Panc1 (cell line): ENCODE measurements at regions not wholly inside any gene's neighbourhood (a gene's known extent, or its start where the extent isn't known, plus 50 kb on each side); places are given as distances from the start of the nearest gene placed in this dataset.
A peak's percentile ranks its signal among the peaks of the same experiment; 100 is the strongest.
"Not testable (repeated sequence)": the region's sequence is repeated elsewhere in the genome, so short reads cannot be mapped to it uniquely, and the experiment has no call there.

Source experiments
- ATAC-seq: fragments of 200-7000 bp; cut with Tn5 transposase; 2 replicates; pipeline ENCODE4 v1.9.1; 2020; ENCODE audit warnings: mild to moderate bottlenecking, moderate library complexity
- BruUV-seq: library from RNA; stranded (reverse); fragments of 400-500 nt; replicated peaks from 2 replicates; lab custom pipeline; 2021; lab: Mats Ljungman, UMichigan
- CTCF ChIA-PET: fragments of 300-600 bp; sonication (Branson Sonifier 250); formaldehyde crosslinking; loops from one replicate; lab custom pipeline; 2022; ENCODE audit warnings: antibody characterized with exemption; lab: Charles Lee
- POLR2A ChIA-PET: fragments of 300-600 bp; sonication (Branson Sonifier 250); formaldehyde crosslinking; loops from one replicate; lab custom pipeline; 2022; ENCODE audit warnings: antibody characterized with exemption; lab: Charles Lee
- DNase-seq: peaks from one replicate; pipeline ENCODE4 v3.0.0-alpha.2; 2010; ENCODE audit warnings: low read depth, low spot score
- H3K27ac ChIP-seq: 2 replicates; pipeline ENCODE4 v1.5.1; 2011; ENCODE audit warnings: mild to moderate bottlenecking, low read length, inconsistent platforms
- H3K27me3 ChIP-seq: fragments of 200-500 bp; sonication (Bioruptor generic); 2 replicates; pipeline ENCODE4 v1.6.0; 2014; ENCODE audit warnings: low read length, inconsistent platforms; ENCODE audit not compliant: control insufficient read depth, insufficient read depth
- H3K36me3 ChIP-seq: fragments of 200-500 bp; sonication (Bioruptor generic); 2 replicates; pipeline ENCODE4 v1.5.1; 2014; ENCODE audit warnings: inconsistent platforms, mild to moderate bottlenecking, low read length, moderate library complexity; ENCODE audit not compliant: control insufficient read depth, insufficient read depth
- H3K4me1 ChIP-seq: 2 replicates; pipeline ENCODE4 v1.5.1; 2011; ENCODE audit warnings: inconsistent platforms, mild to moderate bottlenecking, low read length, moderate library complexity; ENCODE audit not compliant: control insufficient read depth, insufficient read depth
- H3K4me3 ChIP-seq, 2 experiments: 2 replicates each; pipeline ENCODE4 v1.5.1; 2011 to 2012; ENCODE audit warnings: low read depth in 2 of 2, low read length in 2 of 2, mild to moderate bottlenecking in 2 of 2, inconsistent platforms in 1 of 2, moderate library complexity in 1 of 2
- H3K9me3 ChIP-seq: fragments of 200-500 bp; sonication (Bioruptor generic); 2 replicates; pipeline ENCODE4 v1.5.1; 2014; ENCODE audit warnings: low read depth, mild to moderate bottlenecking, inconsistent platforms, low read length, moderate library complexity; ENCODE audit not compliant: control insufficient read depth, insufficient read depth
- POLR2AphosphoS5 ChIP-seq: IDR thresholded peaks from 2 replicates; pipeline ENCODE4 v1.6.1; 2012; ENCODE audit warnings: mild to moderate bottlenecking, low read depth, low read length, moderate library complexity
- SIN3A ChIP-seq: IDR thresholded peaks from 2 replicates; pipeline ENCODE4 v1.6.1; 2012; ENCODE audit warnings: low read depth, mild to moderate bottlenecking, low read length, moderate library complexity, borderline replicate concordance; ENCODE audit not compliant: insufficient read depth
- TCF7L2 ChIP-seq: IDR thresholded peaks from 2 replicates; pipeline ENCODE4 v1.6.1; 2011; ENCODE audit warnings: mild to moderate bottlenecking, low read depth, low read length, inconsistent platforms
- in situ Hi-C: cut with HindIII; loops from 2 replicates; pipeline ENCODE4 v1.10.0; 2016; ENCODE audit warnings: low sequenced_read_pairs, low pct_unique_long_range_greater_than_20kb
- intact Hi-C: fragments of 100-400 bp; cut with micrococcal nuclease; formaldehyde crosslinking; loops from one replicate; pipeline ENCODE4 v1.10.0; 2022; ENCODE audit not compliant: unreplicated experiment
- TF ChIP-seq, protein P1 (sequence below): fragments of 450-650 bp; IDR thresholded peaks from 2 replicates; pipeline ENCODE4 v1.5.1; 2017; ENCODE audit warnings: mild to moderate bottlenecking
- TF ChIP-seq, protein P2 (sequence below), 2 experiments: IDR thresholded peaks; 2 replicates each; pipeline ENCODE4 v1.6.1; 2011 to 2012; ENCODE audit warnings: low read depth in 2 of 2, control low read depth in 1 of 2, low read length in 1 of 2, mild to moderate bottlenecking in 1 of 2, moderate library complexity in 1 of 2; ENCODE audit not compliant: insufficient read depth in 1 of 2

DNA sequence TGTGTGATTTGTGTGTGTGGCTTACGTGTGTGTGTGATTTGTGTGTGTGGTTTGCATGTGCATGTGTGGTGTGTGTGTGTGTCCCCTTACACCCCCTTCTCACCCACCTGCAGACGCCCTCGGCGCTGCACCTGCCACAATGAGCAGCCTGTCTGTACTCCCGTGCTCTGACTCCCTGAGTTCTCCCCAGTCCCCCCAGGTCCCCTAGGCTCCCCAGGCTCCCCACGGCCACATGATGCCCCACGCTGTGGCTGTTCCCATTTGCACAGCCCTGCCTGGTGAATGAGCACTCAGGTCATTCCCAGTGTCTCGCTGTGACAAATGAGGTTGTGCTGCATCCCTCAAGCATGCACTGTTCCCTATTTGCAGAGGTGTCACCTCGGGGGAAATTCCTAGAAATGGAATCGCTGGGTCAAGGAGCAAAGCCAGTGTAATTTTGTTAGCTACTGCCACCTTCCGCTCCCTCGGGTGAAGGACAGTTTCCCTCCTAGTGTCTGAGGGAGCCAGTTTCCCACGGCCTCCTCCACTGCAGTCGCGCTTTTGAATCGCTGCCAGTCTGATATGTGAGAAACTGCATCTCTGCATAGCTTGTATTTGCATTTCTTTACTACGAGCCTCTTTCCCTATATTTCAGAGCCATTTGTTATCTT, 180.4 kb upstream of the FOXD4L5 start:
- H3K27me3 ChIP-seq, H3K9me3 ChIP-seq, H3K4me3 ChIP-seq, ATAC-seq, in situ Hi-C loops, BruUV-seq, DNase-seq, POLR2A ChIA-PET, intact Hi-C loops, CTCF ChIA-PET, H3K36me3 ChIP-seq, H3K4me1 ChIP-seq, H3K27ac ChIP-seq: not testable (repeated sequence)
- TF ChIP-seq, protein P1, sequence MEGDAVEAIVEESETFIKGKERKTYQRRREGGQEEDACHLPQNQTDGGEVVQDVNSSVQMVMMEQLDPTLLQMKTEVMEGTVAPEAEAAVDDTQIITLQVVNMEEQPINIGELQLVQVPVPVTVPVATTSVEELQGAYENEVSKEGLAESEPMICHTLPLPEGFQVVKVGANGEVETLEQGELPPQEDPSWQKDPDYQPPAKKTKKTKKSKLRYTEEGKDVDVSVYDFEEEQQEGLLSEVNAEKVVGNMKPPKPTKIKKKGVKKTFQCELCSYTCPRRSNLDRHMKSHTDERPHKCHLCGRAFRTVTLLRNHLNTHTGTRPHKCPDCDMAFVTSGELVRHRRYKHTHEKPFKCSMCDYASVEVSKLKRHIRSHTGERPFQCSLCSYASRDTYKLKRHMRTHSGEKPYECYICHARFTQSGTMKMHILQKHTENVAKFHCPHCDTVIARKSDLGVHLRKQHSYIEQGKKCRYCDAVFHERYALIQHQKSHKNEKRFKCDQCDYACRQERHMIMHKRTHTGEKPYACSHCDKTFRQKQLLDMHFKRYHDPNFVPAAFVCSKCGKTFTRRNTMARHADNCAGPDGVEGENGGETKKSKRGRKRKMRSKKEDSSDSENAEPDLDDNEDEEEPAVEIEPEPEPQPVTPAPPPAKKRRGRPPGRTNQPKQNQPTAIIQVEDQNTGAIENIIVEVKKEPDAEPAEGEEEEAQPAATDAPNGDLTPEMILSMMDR: peak; percentile 28

DNA sequence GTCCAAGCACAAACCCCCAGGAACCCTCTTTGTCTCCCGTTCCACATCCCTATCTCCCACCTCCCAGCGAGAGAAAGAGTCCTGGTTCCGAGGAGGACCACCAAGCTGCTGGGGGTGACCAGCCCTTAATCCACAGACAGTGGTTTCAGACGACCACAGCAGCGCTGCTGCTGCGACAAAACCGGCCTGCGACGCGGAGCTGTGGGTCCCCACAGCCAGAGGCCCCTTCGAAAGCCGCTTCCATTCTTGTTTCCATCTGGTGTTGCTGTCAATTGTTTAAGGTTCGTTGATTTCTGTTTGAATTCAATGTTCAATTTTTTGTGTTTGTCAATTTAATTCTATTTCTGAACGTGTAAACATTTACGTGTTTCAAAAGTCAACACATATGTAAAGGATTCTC, 177.5 kb upstream of the FOXD4L5 start:
- DNase-seq, CTCF ChIA-PET, H3K27ac ChIP-seq, POLR2A ChIA-PET, H3K27me3 ChIP-seq, H3K9me3 ChIP-seq, H3K4me3 ChIP-seq, intact Hi-C loops, H3K4me1 ChIP-seq, ATAC-seq, H3K36me3 ChIP-seq, in situ Hi-C loops, BruUV-seq: not testable (repeated sequence)

DNA sequence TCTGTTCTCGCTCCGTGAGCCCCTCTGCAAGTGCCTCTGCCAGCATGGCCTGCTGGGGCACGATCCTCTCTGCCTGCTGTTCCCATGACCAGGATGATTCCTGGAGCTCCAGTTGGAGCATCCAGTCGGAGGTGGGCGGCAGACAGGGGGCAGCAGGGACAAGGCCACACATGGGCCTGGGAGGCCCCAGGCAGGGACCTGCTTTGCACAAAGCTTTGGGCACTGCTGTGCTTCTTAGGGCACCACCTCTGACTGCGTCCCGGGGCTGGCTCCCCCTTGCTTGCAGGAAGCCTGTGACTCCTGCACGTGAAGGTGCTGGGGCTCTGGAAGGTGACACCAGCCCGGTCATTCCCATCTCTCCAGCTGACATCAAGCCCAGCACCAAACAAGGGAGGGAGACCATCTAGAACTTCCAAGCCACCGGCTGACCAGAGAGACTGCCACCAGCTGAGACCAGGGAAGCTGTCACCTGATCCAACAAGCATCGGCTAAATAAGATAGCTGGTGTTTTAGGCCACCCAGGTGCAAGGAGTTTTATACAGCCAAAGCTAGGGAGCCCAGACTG, 174.8 kb upstream of the FOXD4L5 start:
- H3K4me1 ChIP-seq: no peaks in the 10 kb centered on the region
- intact Hi-C loops (no loop called here), in situ Hi-C loops (no loop called here)
- no peaks in the 10 kb centered on the region for H3K9me3 ChIP-seq
- POLR2A ChIA-PET: no interaction called here
- H3K27me3 ChIP-seq: no peaks in the 10 kb centered on the region
- BruUV-seq: no TSS peak
- H3K4me3 ChIP-seq: no peak overlapping the region
- CTCF ChIA-PET: no interaction called here
- ATAC-seq (no peak), DNase-seq (no peak)
- H3K27ac ChIP-seq: no peak overlapping the region
- TF ChIP-seq, protein P2, sequence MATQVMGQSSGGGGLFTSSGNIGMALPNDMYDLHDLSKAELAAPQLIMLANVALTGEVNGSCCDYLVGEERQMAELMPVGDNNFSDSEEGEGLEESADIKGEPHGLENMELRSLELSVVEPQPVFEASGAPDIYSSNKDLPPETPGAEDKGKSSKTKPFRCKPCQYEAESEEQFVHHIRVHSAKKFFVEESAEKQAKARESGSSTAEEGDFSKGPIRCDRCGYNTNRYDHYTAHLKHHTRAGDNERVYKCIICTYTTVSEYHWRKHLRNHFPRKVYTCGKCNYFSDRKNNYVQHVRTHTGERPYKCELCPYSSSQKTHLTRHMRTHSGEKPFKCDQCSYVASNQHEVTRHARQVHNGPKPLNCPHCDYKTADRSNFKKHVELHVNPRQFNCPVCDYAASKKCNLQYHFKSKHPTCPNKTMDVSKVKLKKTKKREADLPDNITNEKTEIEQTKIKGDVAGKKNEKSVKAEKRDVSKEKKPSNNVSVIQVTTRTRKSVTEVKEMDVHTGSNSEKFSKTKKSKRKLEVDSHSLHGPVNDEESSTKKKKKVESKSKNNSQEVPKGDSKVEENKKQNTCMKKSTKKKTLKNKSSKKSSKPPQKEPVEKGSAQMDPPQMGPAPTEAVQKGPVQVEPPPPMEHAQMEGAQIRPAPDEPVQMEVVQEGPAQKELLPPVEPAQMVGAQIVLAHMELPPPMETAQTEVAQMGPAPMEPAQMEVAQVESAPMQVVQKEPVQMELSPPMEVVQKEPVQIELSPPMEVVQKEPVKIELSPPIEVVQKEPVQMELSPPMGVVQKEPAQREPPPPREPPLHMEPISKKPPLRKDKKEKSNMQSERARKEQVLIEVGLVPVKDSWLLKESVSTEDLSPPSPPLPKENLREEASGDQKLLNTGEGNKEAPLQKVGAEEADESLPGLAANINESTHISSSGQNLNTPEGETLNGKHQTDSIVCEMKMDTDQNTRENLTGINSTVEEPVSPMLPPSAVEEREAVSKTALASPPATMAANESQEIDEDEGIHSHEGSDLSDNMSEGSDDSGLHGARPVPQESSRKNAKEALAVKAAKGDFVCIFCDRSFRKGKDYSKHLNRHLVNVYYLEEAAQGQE (IDR thresholded peaks at IDR 0.05; ENCODE audit: insufficient read depth in 1 of 2, low read depth in 2 of 2, low read length in 1 of 2): no peak
- TF ChIP-seq SIN3A (no peak), TCF7L2 (no peak), POLR2AphosphoS5 (no peak)
- TF ChIP-seq, protein P1: no peak
- no peaks in the 10 kb centered on the region for H3K36me3 ChIP-seq
